ENCODE measurements at regions not wholly inside any gene's neighbourhood (a gene's known extent, or its start where the extent isn't known, plus 50 kb on each side); places are given as distances from the start of the nearest gene placed in this dataset.

DNA sequence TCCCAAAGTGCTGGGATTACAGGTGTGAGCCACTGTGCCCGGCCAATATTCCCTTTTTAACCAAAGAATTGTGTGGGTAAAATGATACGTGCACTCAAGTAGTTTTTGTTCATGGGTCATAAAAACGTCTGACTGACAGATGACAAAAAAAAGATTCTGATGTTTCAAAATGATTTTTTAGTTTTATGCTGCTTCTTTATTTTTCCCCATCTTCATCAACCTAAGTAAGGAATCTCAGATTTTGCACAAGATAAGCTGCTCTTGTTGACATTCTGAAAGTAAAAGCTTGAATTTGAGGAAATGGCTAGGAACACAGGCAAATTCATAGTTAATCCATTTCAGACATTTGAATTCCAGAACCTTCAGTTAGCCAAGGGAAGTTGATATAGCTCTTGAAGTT, 526.1 kb upstream of the NRP1 start:
- intact Hi-C loops (cut with micrococcal nuclease) = no loop called here
- WGBS (ENCODE audit: insufficient coverage) = no CpG with 5 or more reads among the region's 3 CpGs
- H3K4me3 ChIP-seq (replicated peaks in 1 of 3; ENCODE audit: low read depth in 2 of 3, low read length in 3 of 3) = no peak overlapping the region

DNA sequence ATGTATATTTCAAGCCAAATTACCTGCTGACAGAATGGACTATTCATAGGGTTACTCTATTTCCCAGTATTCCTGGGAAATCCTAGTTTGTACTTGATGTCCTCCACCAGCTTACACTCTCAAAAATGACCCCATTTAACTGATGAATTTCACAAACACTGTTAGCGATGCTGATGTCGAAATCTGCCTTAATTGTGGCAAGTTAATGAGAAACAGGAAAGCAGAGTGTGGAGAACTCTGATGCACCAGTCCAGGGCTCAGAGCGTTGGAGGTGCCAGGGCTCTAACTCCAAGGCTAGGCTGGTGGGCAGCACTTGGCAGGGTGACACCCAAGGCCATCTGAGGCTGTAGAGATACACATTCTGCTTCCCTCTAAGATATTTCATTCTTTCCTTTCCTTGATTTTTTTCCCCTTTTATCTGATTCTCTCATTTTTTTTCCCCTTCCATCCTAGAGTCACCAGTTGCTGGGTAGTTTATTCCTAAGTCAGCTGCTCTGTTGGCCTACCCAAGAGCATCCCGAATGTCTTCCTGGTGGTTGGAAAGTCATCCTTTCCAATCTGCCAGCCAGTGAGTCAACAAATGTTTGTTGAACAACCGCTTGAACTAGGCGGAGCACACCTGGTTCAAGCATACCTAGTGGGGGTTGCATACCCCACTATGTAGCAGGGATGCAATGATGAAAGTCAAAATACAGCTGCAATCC, 525.0 kb upstream of the NRP1 start:
- Mint-ChIP-seq H3K27ac (no peak overlapping the region), H3K4me3 (no peak overlapping the region), H3K36me3 (no peaks in the 10 kb centered on the region), H3K9me3 (peaks cover 0 to 4% (median 0%) of the 10 kb centered on the region in 7 donors), H3K27me3 (ENCODE audit: low read depth in 3 of 3) (peaks cover 2 to 10% (median 3%) of the 10 kb centered on the region in 3 donors), H3K4me1 (peaks cover 14% of the 10 kb centered on the region)
- peaks cover 14 to 25% of the 10 kb centered on the region in 2 donors for H3K4me1 ChIP-seq (ENCODE audit: control insufficient read depth in 1 of 2, insufficient read depth in 2 of 2, low read length in 2 of 2)
- no peak overlapping the region for H3K4me2 ChIP-seq (replicated peaks; ENCODE audit: extremely low read depth, low read length, poor library complexity, severe bottlenecking)
- no peak overlapping the region for H2AFZ ChIP-seq (ENCODE audit: insufficient read depth, low read depth, low read length, poor library complexity, severe bottlenecking)
- no peak overlapping the region for H3K9ac ChIP-seq (ENCODE audit: insufficient read depth, low read length, poor library complexity, severe bottlenecking)
- no peak for DNase-seq
- TF ChIP-seq, protein P1, sequence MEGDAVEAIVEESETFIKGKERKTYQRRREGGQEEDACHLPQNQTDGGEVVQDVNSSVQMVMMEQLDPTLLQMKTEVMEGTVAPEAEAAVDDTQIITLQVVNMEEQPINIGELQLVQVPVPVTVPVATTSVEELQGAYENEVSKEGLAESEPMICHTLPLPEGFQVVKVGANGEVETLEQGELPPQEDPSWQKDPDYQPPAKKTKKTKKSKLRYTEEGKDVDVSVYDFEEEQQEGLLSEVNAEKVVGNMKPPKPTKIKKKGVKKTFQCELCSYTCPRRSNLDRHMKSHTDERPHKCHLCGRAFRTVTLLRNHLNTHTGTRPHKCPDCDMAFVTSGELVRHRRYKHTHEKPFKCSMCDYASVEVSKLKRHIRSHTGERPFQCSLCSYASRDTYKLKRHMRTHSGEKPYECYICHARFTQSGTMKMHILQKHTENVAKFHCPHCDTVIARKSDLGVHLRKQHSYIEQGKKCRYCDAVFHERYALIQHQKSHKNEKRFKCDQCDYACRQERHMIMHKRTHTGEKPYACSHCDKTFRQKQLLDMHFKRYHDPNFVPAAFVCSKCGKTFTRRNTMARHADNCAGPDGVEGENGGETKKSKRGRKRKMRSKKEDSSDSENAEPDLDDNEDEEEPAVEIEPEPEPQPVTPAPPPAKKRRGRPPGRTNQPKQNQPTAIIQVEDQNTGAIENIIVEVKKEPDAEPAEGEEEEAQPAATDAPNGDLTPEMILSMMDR (IDR thresholded peaks at IDR 0.05) = no peak
- H3K9me3 ChIP-seq (replicated peaks in 1 of 2; ENCODE audit: control insufficient read depth in 1 of 2, insufficient read depth in 1 of 2, low read length in 2 of 2) = no peaks in the 10 kb centered on the region
- no peaks in the 10 kb centered on the region for H3K79me2 ChIP-seq (ENCODE audit: insufficient read depth, low read length)
- intact Hi-C loops (cut with micrococcal nuclease) = no loop called here
- no peak overlapping the region for H3K4me3 ChIP-seq (replicated peaks in 1 of 3; ENCODE audit: low read depth in 2 of 3, low read length in 3 of 3)
- H3K27me3 ChIP-seq (ENCODE audit: control insufficient read depth in 2 of 2, insufficient read depth in 2 of 2, low read length in 2 of 2) = no peaks in the 10 kb centered on the region
- no peak overlapping the region for H3K27ac ChIP-seq (ENCODE audit: low read depth in 1 of 2, low read length in 2 of 2)
- no peaks in the 10 kb centered on the region for H4K20me1 ChIP-seq (ENCODE audit: insufficient read depth, low read length)
- 100% methylated on average over 1 of the region's 6 CpGs for WGBS (ENCODE audit: insufficient coverage)
- H3K36me3 ChIP-seq (replicated peaks in 1 of 2; ENCODE audit: control insufficient read depth in 1 of 2, insufficient read depth in 2 of 2, low read length in 2 of 2) = no peaks in the 10 kb centered on the region

More for the DNA sequence above, 526.1 kb upstream of the NRP1 start:
- no peak for DNase-seq
- Mint-ChIP-seq H3K27ac (peak overlapping the region in 1 of 7 donors; percentile 34), H3K4me1 (peaks cover 14% of the 10 kb centered on the region), H3K36me3 (no peaks in the 10 kb centered on the region), H3K27me3 (ENCODE audit: low read depth in 3 of 3) (peaks cover 0 to 10% (median 2%) of the 10 kb centered on the region in 3 donors), H3K9me3 (peaks cover 0 to 2% (median 0%) of the 10 kb centered on the region in 7 donors), H3K4me3 (no peak overlapping the region)
- Histone ChIP-seq H3K9ac (ENCODE audit: insufficient read depth, low read length, poor library complexity, severe bottlenecking) (no peak overlapping the region), H3K4me2 (replicated peaks; ENCODE audit: extremely low read depth, low read length, poor library complexity, severe bottlenecking) (no peak overlapping the region), H4K20me1 (ENCODE audit: insufficient read depth, low read length) (no peaks in the 10 kb centered on the region), H3K36me3 (replicated peaks in 1 of 2; ENCODE audit: control insufficient read depth in 1 of 2, insufficient read depth in 2 of 2, low read length in 2 of 2) (no peaks in the 10 kb centered on the region), H3K27me3 (ENCODE audit: control insufficient read depth in 2 of 2, insufficient read depth in 2 of 2, low read length in 2 of 2) (no peaks in the 10 kb centered on the region), H2AFZ (ENCODE audit: insufficient read depth, low read depth, low read length, poor library complexity, severe bottlenecking) (no peak overlapping the region), H3K27ac (ENCODE audit: low read depth in 1 of 2, low read length in 2 of 2) (no peak overlapping the region), H3K4me1 (ENCODE audit: control insufficient read depth in 1 of 2, insufficient read depth in 2 of 2, low read length in 2 of 2) (peaks cover 14 to 25% of the 10 kb centered on the region in 2 donors), H3K79me2 (ENCODE audit: insufficient read depth, low read length) (no peaks in the 10 kb centered on the region), H3K9me3 (replicated peaks in 1 of 2; ENCODE audit: control insufficient read depth in 1 of 2, insufficient read depth in 1 of 2, low read length in 2 of 2) (no peaks in the 10 kb centered on the region)
- TF ChIP-seq, protein P1 (IDR thresholded peaks at IDR 0.05) = no peak

All from CD14-positive monocyte (primary cell).